DOHH2 (cell line): ENCODE measurements at regions not wholly inside any gene's neighbourhood (a gene's known extent, or its start where the extent isn't known, plus 50 kb on each side); places are given as distances from the start of the nearest gene placed in this dataset.

Source experiments
- EZH2phosphoT487 ChIP-seq: fragments of 200-600 bp; sonication (generic); IDR thresholded peaks from 2 replicates; pipeline ENCODE4 v1.6.1; 2017; ENCODE audit warnings: borderline replicate concordance, mild to moderate bottlenecking, antibody characterized with exemption, low read length, moderate library complexity, mixed read lengths
- TF ChIP-seq, protein P1 (sequence below): fragments of 200-600 bp; sonication (generic); IDR thresholded peaks from one replicate; pipeline ENCODE4 v1.5.1; 2014; ENCODE audit warnings: antibody characterized with exemption, mild to moderate bottlenecking, low read depth, low read length; ENCODE audit not compliant: poor library complexity, severe bottlenecking

DNA sequence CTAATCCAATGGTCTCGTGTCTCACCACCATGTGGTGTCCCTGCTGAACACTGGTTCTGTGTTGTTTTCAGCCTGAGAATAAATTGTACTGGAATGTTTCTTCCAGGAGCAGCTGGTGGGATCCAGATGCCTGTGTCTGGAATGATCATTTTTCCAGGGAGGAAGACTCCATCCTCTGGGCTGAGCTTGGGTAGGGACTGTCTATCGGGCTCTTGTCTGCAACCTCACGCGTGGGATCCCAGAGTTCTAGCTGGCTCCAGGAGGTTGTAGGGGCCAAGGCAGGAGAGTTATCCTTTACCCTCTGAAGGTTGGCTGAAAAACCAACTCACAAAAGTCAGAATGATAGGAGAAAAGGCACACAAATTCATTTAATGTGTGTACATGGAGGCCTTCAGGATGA lies 144.1 kb upstream of the B3GAT1 start:
- TF ChIP-seq, protein P1, sequence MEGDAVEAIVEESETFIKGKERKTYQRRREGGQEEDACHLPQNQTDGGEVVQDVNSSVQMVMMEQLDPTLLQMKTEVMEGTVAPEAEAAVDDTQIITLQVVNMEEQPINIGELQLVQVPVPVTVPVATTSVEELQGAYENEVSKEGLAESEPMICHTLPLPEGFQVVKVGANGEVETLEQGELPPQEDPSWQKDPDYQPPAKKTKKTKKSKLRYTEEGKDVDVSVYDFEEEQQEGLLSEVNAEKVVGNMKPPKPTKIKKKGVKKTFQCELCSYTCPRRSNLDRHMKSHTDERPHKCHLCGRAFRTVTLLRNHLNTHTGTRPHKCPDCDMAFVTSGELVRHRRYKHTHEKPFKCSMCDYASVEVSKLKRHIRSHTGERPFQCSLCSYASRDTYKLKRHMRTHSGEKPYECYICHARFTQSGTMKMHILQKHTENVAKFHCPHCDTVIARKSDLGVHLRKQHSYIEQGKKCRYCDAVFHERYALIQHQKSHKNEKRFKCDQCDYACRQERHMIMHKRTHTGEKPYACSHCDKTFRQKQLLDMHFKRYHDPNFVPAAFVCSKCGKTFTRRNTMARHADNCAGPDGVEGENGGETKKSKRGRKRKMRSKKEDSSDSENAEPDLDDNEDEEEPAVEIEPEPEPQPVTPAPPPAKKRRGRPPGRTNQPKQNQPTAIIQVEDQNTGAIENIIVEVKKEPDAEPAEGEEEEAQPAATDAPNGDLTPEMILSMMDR = no peak
- TF ChIP-seq EZH2phosphoT487 = no peak
